ENCODE measurements at regions not wholly inside any gene's neighbourhood (a gene's known extent, or its start where the extent isn't known, plus 50 kb on each side); places are given as distances from the start of the nearest gene placed in this dataset.

- TF ChIP-seq CTCF (IDR thresholded peaks at IDR 0.05): no peak
- TF ChIP-seq POLR2A (IDR thresholded peaks at IDR 0.05): no peak
Measured at GRCh38 chr5:93107805-93108520, 473.1 kb downstream of the NR2F1-AS1 start.

Measured in thyroid gland (tissue), 4 donors.